HepG2 (cell line): ENCODE measurements at regions not wholly inside any gene's neighbourhood (a gene's known extent, or its start where the extent isn't known, plus 50 kb on each side); places are given as distances from the start of the nearest gene placed in this dataset.

ENCODE experiments used
- ATAC-seq: fragments of 200-7000 bp; cut with Tn5 transposase; 3 replicates; pipeline ENCODE4 v1.9.1; 2020; ENCODE audit warnings: mild to moderate bottlenecking, moderate library complexity
- BruUV-seq: library from RNA; stranded (reverse); fragments of 400-500 nt; replicated peaks from 2 replicates; lab custom pipeline; 2021; lab: Mats Ljungman, UMichigan
- CTCF ChIA-PET: fragments of 300-600 bp; formaldehyde crosslinking; extraction: SDS; loops from one replicate; lab custom pipeline; 2021; ENCODE audit warnings: low total read pairs, inconsistent platforms, low intra/inter-chr PET ratio; lab: Yijun Ruan, JAX
- POLR2A ChIA-PET: fragments of 350-600 bp; sonication (Branson Sonifier 250); formaldehyde crosslinking; loops from one replicate; lab custom pipeline; 2020; ENCODE audit warnings: antibody characterized with exemption, inconsistent platforms; lab: Yijun Ruan, JAX
- DNase-seq: peaks from one replicate; pipeline ENCODE4 v3.0.0-alpha.2; 2015; ENCODE audit warnings: low spot score
- FAIRE-seq: peaks from 3 replicates; lab custom pipeline; 2011; peaks lifted over from hg19 to GRCh38; lab: Jason Lieb, UNC
- H2AFZ ChIP-seq: one replicate; pipeline ENCODE4 v1.6.1; 2011; ENCODE audit warnings: low read length, inconsistent platforms
- H3K27ac ChIP-seq: fragments of 300-600 bp; 3 replicates; pipeline ENCODE4 v1.8.0; 2011; ENCODE audit warnings: mixed run types, mild to moderate bottlenecking, mixed read lengths, low read length, inconsistent platforms; ENCODE audit not compliant: insufficient read depth; ENCODE audit errors: extremely low read length
- H3K27me3 ChIP-seq, 2 experiments: fragments of 200-600 bp in 1 of 2; 2 replicates in 1 of 2; 3 replicates in 1 of 2; pipeline versions ENCODE4 v1.6.0 to v1.8.0; 2011; ENCODE audit warnings: low read length in 2 of 2, mild to moderate bottlenecking in 2 of 2, moderate library complexity in 2 of 2, inconsistent platforms in 1 of 2; ENCODE audit not compliant: insufficient read depth in 2 of 2, control insufficient read depth in 1 of 2
- H3K36me3 ChIP-seq, 2 experiments: fragments of 200-600 bp in 1 of 2; replicated peaks in 1 of 2; 2 replicates in 1 of 2; 3 replicates in 1 of 2; pipeline versions ENCODE4 v1.5.1 to v1.8.0; 2011; ENCODE audit warnings: low read length in 2 of 2, inconsistent platforms in 1 of 2; ENCODE audit not compliant: insufficient read depth in 2 of 2, control insufficient read depth in 1 of 2
- H3K4me1 ChIP-seq: 2 replicates; pipeline ENCODE4 v1.5.1; 2012; ENCODE audit warnings: low read length, inconsistent platforms; ENCODE audit not compliant: insufficient read depth
- H3K4me2 ChIP-seq: 2 replicates; pipeline ENCODE4 v1.6.0; 2011; ENCODE audit warnings: low read depth, low read length, inconsistent platforms
- H3K4me3 ChIP-seq, 3 experiments: fragments of 200-600 bp in 1 of 3; sonication (generic), shearing (Covaris generic) in 1 of 3; replicated peaks in 1 of 3; 2 replicates each; pipeline ENCODE4 v1.5.1; 2011 to 2016; ENCODE audit warnings: low read length in 3 of 3, inconsistent platforms in 2 of 3, low read depth in 2 of 3, mild to moderate bottlenecking in 2 of 3, control low read depth in 1 of 3, mixed read lengths in 1 of 3; ENCODE audit not compliant: insufficient read depth in 1 of 3
- H3K79me2 ChIP-seq: one replicate; pipeline ENCODE4 v1.6.1; 2011; ENCODE audit warnings: low read length, inconsistent platforms; ENCODE audit not compliant: insufficient read depth
- H3K9ac ChIP-seq: 2 replicates; pipeline ENCODE4 v1.6.0; 2011; ENCODE audit warnings: mild to moderate bottlenecking, low read depth, low read length, inconsistent platforms; ENCODE audit not compliant: insufficient read depth
- H3K9me3 ChIP-seq: 2 replicates; pipeline ENCODE4 v1.5.1; 2012; ENCODE audit warnings: mild to moderate bottlenecking, low read length
- H4K20me1 ChIP-seq: 2 replicates; pipeline ENCODE4 v1.6.0; 2011; ENCODE audit warnings: inconsistent platforms, mild to moderate bottlenecking, low read length, moderate library complexity; ENCODE audit not compliant: insufficient read depth
- ETV5 ChIP-seq: IDR thresholded peaks from 2 replicates; pipeline ENCODE4 v1.6.1; 2018; ENCODE audit warnings: missing biosample characterization, missing genetic modification reagents, inconsistent platforms, borderline replicate concordance
- FOXC1 ChIP-seq: sonication (generic); formaldehyde crosslinking; IDR thresholded peaks from 2 replicates; pipeline ENCODE4 v1.8.0; 2022; ENCODE audit warnings: mild to moderate bottlenecking, missing genetic modification reagents, borderline replicate concordance
- KLF16 ChIP-seq, 2 experiments: sonication (generic) in 1 of 2; formaldehyde crosslinking in 1 of 2; IDR thresholded peaks; 2 replicates each; pipeline versions ENCODE4 v1.6.1 to v1.8.0; 2016 to 2023; ENCODE audit warnings: missing genetic modification reagents in 2 of 2, missing compliant biosample characterization in 1 of 2
- PBX2 ChIP-seq: IDR thresholded peaks from 2 replicates; pipeline ENCODE4 v1.6.1; 2016; ENCODE audit warnings: control low read depth
- PRDM10 ChIP-seq: sonication (generic); formaldehyde crosslinking; IDR thresholded peaks from 2 replicates; pipeline ENCODE4 v1.4.0; 2020; ENCODE audit warnings: low read depth, missing genetic modification reagents
- REL ChIP-seq: sonication (generic); formaldehyde crosslinking; conservative IDR thresholded peaks from 2 replicates; pipeline ENCODE4 v1.8.0; 2022; ENCODE audit warnings: mild to moderate bottlenecking, missing genetic modification reagents, moderate library complexity
- REPIN1 ChIP-seq: sonication (generic); formaldehyde crosslinking; IDR thresholded peaks from 2 replicates; pipeline ENCODE4 v1.8.0; 2022; ENCODE audit warnings: missing genetic modification reagents, low read depth, mild to moderate bottlenecking, borderline replicate concordance
- REXO4 ChIP-seq: sonication (generic); formaldehyde crosslinking; IDR thresholded peaks from 2 replicates; pipeline ENCODE4 v1.8.0; 2022; ENCODE audit warnings: missing genetic modification reagents, mild to moderate bottlenecking, borderline replicate concordance
- TIGD3 ChIP-seq: sonication (generic); formaldehyde crosslinking; IDR thresholded peaks from 2 replicates; pipeline ENCODE4 v1.5.1; 2020; ENCODE audit warnings: mild to moderate bottlenecking, missing genetic modification reagents, borderline replicate concordance
- TOPORS ChIP-seq: sonication (generic); formaldehyde crosslinking; IDR thresholded peaks from 2 replicates; pipeline ENCODE4 v1.8.0; 2023; ENCODE audit warnings: mild to moderate bottlenecking, missing genetic modification reagents
- ZNF280D ChIP-seq: sonication (generic); formaldehyde crosslinking; IDR thresholded peaks from 2 replicates; pipeline ENCODE4 v1.5.1; 2020; ENCODE audit warnings: mild to moderate bottlenecking, missing genetic modification reagents
- ZNF510 ChIP-seq: sonication (generic); formaldehyde crosslinking; IDR thresholded peaks from 2 replicates; pipeline ENCODE4 v1.4.0; 2020; ENCODE audit warnings: low read depth, mild to moderate bottlenecking, missing genetic modification reagents
- ZNF546 ChIP-seq: sonication (generic); formaldehyde crosslinking; conservative IDR thresholded peaks from 2 replicates; pipeline ENCODE4 v1.8.1; 2023; ENCODE audit warnings: mild to moderate bottlenecking, missing genetic modification reagents
- ZNF629 ChIP-seq: sonication (generic); formaldehyde crosslinking; conservative IDR thresholded peaks from 2 replicates; pipeline ENCODE4 v1.5.0; 2020; ENCODE audit warnings: missing genetic modification reagents
- ZNF839 ChIP-seq: sonication (generic); formaldehyde crosslinking; IDR thresholded peaks from 2 replicates; pipeline ENCODE4 v1.4.0; 2020; ENCODE audit warnings: missing genetic modification reagents, mild to moderate bottlenecking, borderline replicate concordance
- WGBS: methylation state at CpG from one replicate; pipeline ENCODE4 v1.1.6; 2017; ENCODE audit warnings: low lambda C conversion rate; 5-methylcytosine and 5-hydroxymethylcytosine counted together
- in situ Hi-C: cut with HindIII; loops from 2 replicates; pipeline ENCODE4 v1.10.0; 2017; ENCODE audit warnings: low pct_unique_long_range_greater_than_20kb; ENCODE audit not compliant: extremely low pct_ligation_motif_present
- intact Hi-C: fragments of 100-400 bp; cut with micrococcal nuclease; formaldehyde crosslinking; loops from one replicate; pipeline ENCODE4 v1.10.0; 2022; ENCODE audit not compliant: unreplicated experiment

GRCh38 chr6:155782320-155782731, 326.7 kb upstream of the NOX3 start (continued):
- TF ChIP-seq PBX2 (CRISPR knock-in tag) (no peak), FOXC1 (CRISPR knock-in tag) (no peak), KLF16 (CRISPR knock-in tag; IDR thresholded peaks at IDR 0.05) (no peak), ZNF280D (no peak)

- Histone ChIP-seq H3K4me3 (no peak overlapping the region), H3K4me2 (no peak overlapping the region), H3K27me3 (no peaks in the 10 kb centered on the region), H3K27ac (no peak overlapping the region), H3K9ac (no peak overlapping the region), H3K9me3 (no peaks in the 10 kb centered on the region), H3K36me3 (no peaks in the 10 kb centered on the region), H3K4me1 (no peaks in the 10 kb centered on the region), H4K20me1 (no peaks in the 10 kb centered on the region), H3K79me2 (no peaks in the 10 kb centered on the region), H2AFZ (no peak overlapping the region)
- in situ Hi-C loops (no loop called here), intact Hi-C loops (no loop called here)
- BruUV-seq, result no TSS peak
- no peak for DNase-seq
- peak; percentile 43 for FAIRE-seq
- ChIA-PET CTCF (no interaction called here), POLR2A (no interaction called here)
- WGBS, result 9% methylated on average over 2 of the region's 2 CpGs
- ATAC-seq, result no peak
- TF ChIP-seq TIGD3 (CRISPR knock-in tag) (no peak), ZNF839 (no peak), PRDM10 (no peak), ZNF629 (CRISPR knock-in tag) (no peak), REL (no peak), REPIN1 (no peak), ETV5 (CRISPR knock-in tag) (no peak), ZNF546 (CRISPR knock-in tag) (no peak), TOPORS (no peak), ZNF510 (CRISPR knock-in tag) (no peak), REXO4 (CRISPR knock-in tag) (no peak)
These were observed 323.8 kb upstream of the NOX3 start for GRCh38 chr6:155779456-155779855.
